ENCODE measurements at regions not wholly inside any gene's neighbourhood (a gene's known extent, or its start where the extent isn't known, plus 50 kb on each side); places are given as distances from the start of the nearest gene placed in this dataset.

DNA sequence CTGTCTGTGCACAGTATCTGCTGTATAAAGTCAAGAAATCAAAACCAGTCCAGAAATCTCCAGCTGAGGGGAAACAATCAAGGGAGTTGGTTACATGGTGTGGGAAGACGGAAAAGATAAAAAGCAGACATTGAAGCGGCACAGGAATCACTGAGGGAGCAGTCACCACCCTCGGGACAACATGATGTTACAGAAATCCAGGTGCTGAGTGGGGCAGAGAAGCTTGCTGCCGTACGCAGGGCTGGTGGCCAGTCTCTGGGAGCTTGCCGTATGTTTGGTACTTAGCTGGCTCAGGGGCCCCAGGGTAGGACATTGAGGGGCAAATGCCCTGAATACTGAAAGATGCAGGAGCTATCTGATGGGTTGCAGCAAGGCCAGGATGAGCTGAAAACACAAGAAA lies 237.9 kb downstream of the EDEM1 start:
- TF ChIP-seq CTCF (IDR thresholded peaks at IDR 0.05) (no peak), POLR2A (IDR thresholded peaks at IDR 0.05) (no peak)
